Stimulated activated CD4-positive, alpha-beta T cell treated with anti-CD3 and anti-CD28 coated beads, Interleukin-15, amount 100 ng/mL, for 1 hour (primary cell): ENCODE measurements at regions not wholly inside any gene's neighbourhood (a gene's known extent, or its start where the extent isn't known, plus 50 kb on each side); places are given as distances from the start of the nearest gene placed in this dataset.
"Not testable (repeated sequence)": the region's sequence is repeated elsewhere in the genome, so short reads cannot be mapped to it uniquely, and the experiment has no call there.

Experiments
- DNase-seq, 2 donors: peaks; one replicate each; pipeline ENCODE4 v3.0.0-alpha.2; 2020; ENCODE audit warnings: low read depth in 1 of 2, low spot score in 1 of 2

GRCh38 chr5:82517544-82518075 is 239.5 kb upstream of the RPS23 start:
- no peak for DNase-seq

- no peak for DNase-seq
These were observed 235.6 kb upstream of the RPS23 start for GRCh38 chr5:82513738-82514137.

- DNase-seq = no peak
These were observed 233.9 kb upstream of the RPS23 start for GRCh38 chr5:82512025-82512424.

- no peak for DNase-seq
These were observed 233.0 kb upstream of the RPS23 start for GRCh38 chr5:82511134-82511533.

- DNase-seq = no peak
These were observed 231.6 kb upstream of the RPS23 start for GRCh38 chr5:82509762-82510161.

- DNase-seq = not testable (repeated sequence)
These were observed 228.2 kb upstream of the RPS23 start for GRCh38 chr5:82506390-82506789.

GRCh38 chr5:82499725-82500244 is 221.6 kb upstream of the RPS23 start:
- no peak for DNase-seq

- no peak for DNase-seq
These were observed 219.1 kb upstream of the RPS23 start for GRCh38 chr5:82497242-82497641.

- no peak for DNase-seq
These were observed 216.8 kb upstream of the RPS23 start for GRCh38 chr5:82494942-82495341.

GRCh38 chr5:82493221-82493620 is 215.1 kb upstream of the RPS23 start:
- no peak for DNase-seq

- no peak for DNase-seq
These were observed 213.2 kb upstream of the RPS23 start for GRCh38 chr5:82491397-82491796.

GRCh38 chr5:82489683-82490082 is 211.5 kb upstream of the RPS23 start:
- DNase-seq = no peak

- DNase-seq = no peak
These were observed 209.0 kb upstream of the RPS23 start for GRCh38 chr5:82487131-82487530.

- DNase-seq = no peak
These were observed 202.2 kb upstream of the RPS23 start for GRCh38 chr5:82480331-82480730.

GRCh38 chr5:82476155-82476554 is 198.0 kb upstream of the RPS23 start:
- no peak for DNase-seq

GRCh38 chr5:82473262-82473661 is 195.1 kb upstream of the RPS23 start:
- no peak for DNase-seq

- no peak for DNase-seq
These were observed 192.2 kb upstream of the RPS23 start for GRCh38 chr5:82470185-82470994.

GRCh38 chr5:82466986-82467561 is 188.9 kb upstream of the RPS23 start:
- DNase-seq = no peak

- no peak for DNase-seq
These were observed 187.1 kb upstream of the RPS23 start for GRCh38 chr5:82465235-82465634.

GRCh38 chr5:82459626-82460025 is 181.5 kb upstream of the RPS23 start:
- DNase-seq = no peak

GRCh38 chr5:82455317-82455716 is 177.2 kb upstream of the RPS23 start:
- not testable (repeated sequence) for DNase-seq

GRCh38 chr5:82448374-82448773 is 170.2 kb upstream of the RPS23 start:
- DNase-seq = no peak
